Thyroid gland (tissue), 4 donors: ENCODE measurements at regions not wholly inside any gene's neighbourhood (a gene's known extent, or its start where the extent isn't known, plus 50 kb on each side); places are given as distances from the start of the nearest gene placed in this dataset.

Source experiments
- DNase-seq, 2 donors: peaks; one replicate each; pipeline ENCODE4 v3.0.0-alpha.2; 2019
- H3K27ac ChIP-seq, 3 donors: fragments of 200-600 bp; sonication (generic); 1 replicate in 2 of 3; 2 replicates in 1 of 3; pipeline ENCODE4 v1.5.1; 2016 to 2019; ENCODE audit warnings: mild to moderate bottlenecking in 1 of 3, moderate library complexity in 1 of 3
- H3K27me3 ChIP-seq: fragments of 200-600 bp; sonication (generic); one replicate; pipeline ENCODE4 v1.5.1; 2019
- H3K36me3 ChIP-seq, 2 donors: fragments of 200-600 bp; sonication (generic); one replicate each; pipeline ENCODE4 v1.5.1; 2016 to 2019
- H3K4me1 ChIP-seq, 2 donors: fragments of 200-600 bp; sonication (generic); one replicate each; pipeline ENCODE4 v1.5.1; 2017 to 2019
- H3K4me3 ChIP-seq, 3 donors: fragments of 200-600 bp; sonication (generic); replicated peaks in 1 of 3; 1 replicate in 2 of 3; 2 replicates in 1 of 3; pipeline ENCODE4 v1.5.1; 2016; ENCODE audit warnings: mild to moderate bottlenecking in 1 of 3
- H3K9me3 ChIP-seq: fragments of 200-600 bp; sonication (generic); one replicate; pipeline ENCODE4 v1.5.1; 2017
- CTCF ChIP-seq, 6 experiments: fragments of 200-600 bp in 3 of 6; fragments of 450-650 bp in 3 of 6; sonication (generic) in 3 of 6; IDR thresholded peaks; one replicate each; pipeline ENCODE4 v1.5.1; 2016 to 2019; ENCODE audit warnings: antibody characterized with exemption in 6 of 6, mild to moderate bottlenecking in 2 of 6, inconsistent platforms in 1 of 6, moderate library complexity in 1 of 6
- POLR2A ChIP-seq, 2 donors: fragments of 450-650 bp; IDR thresholded peaks; one replicate each; pipeline ENCODE4 v1.6.1; 2017; ENCODE audit warnings: antibody characterized with exemption in 2 of 2, mild to moderate bottlenecking in 2 of 2, moderate library complexity in 1 of 2
- WGBS, 2 donors: methylation state at CpG; one replicate each; pipeline ENCODE4 v1.1.5; 2017; 5-methylcytosine and 5-hydroxymethylcytosine counted together
- intact Hi-C: fragments of 100-400 bp; cut with DNase I; formaldehyde crosslinking; loops from one replicate; pipeline ENCODE4 v1.15.1; 2023

- no peak overlapping the region for H3K4me3 ChIP-seq
- no peaks in the 10 kb centered on the region for H3K27me3 ChIP-seq
- no peak for TF ChIP-seq CTCF (IDR thresholded peaks at IDR 0.05)
- TF ChIP-seq POLR2A (IDR thresholded peaks at IDR 0.05) = no peak
- H3K9me3 ChIP-seq = no peaks in the 10 kb centered on the region
- no peak overlapping the region for H3K27ac ChIP-seq
- 55 to 75% methylated on average over 4 of the region's 4 CpGs for WGBS, 2 donors
- DNase-seq = no peak
- H3K36me3 ChIP-seq = no peaks in the 10 kb centered on the region
- intact Hi-C loops = no loop called here
- H3K4me1 ChIP-seq = no peaks in the 10 kb centered on the region
Measured at GRCh38 chr15:26050984-26051383, 187.9 kb upstream of the ATP10A start.

GRCh38 chr15:26049900-26050657 lies 187.0 kb upstream of the ATP10A start:
- no peak overlapping the region for H3K4me3 ChIP-seq
- no peaks in the 10 kb centered on the region for H3K36me3 ChIP-seq
- no peaks in the 10 kb centered on the region for H3K27me3 ChIP-seq
- H3K4me1 ChIP-seq = no peaks in the 10 kb centered on the region
- DNase-seq = no peak
- intact Hi-C loops = no loop called here
- TF ChIP-seq POLR2A (IDR thresholded peaks at IDR 0.05) (no peak), CTCF (IDR thresholded peaks at IDR 0.05) (no peak)
- 71 to 78% methylated on average over 9 of the region's 9 CpGs for WGBS, 2 donors
- H3K27ac ChIP-seq = no peak overlapping the region
- H3K9me3 ChIP-seq = no peaks in the 10 kb centered on the region

GRCh38 chr15:26048669-26049068 lies 185.5 kb upstream of the ATP10A start:
- no peak overlapping the region for H3K4me3 ChIP-seq
- no peak for DNase-seq
- WGBS, 2 donors = 86% methylated on average over 7 of the region's 7 CpGs
- no peak overlapping the region for H3K27ac ChIP-seq
- H3K36me3 ChIP-seq = no peaks in the 10 kb centered on the region
- no peak for TF ChIP-seq CTCF (IDR thresholded peaks at IDR 0.05)
- TF ChIP-seq POLR2A (IDR thresholded peaks at IDR 0.05) = no peak
- H3K27me3 ChIP-seq = no peaks in the 10 kb centered on the region
- H3K9me3 ChIP-seq = no peaks in the 10 kb centered on the region
- intact Hi-C loops = no loop called here
- H3K4me1 ChIP-seq = no peaks in the 10 kb centered on the region

GRCh38 chr15:26045516-26045915 lies 182.4 kb upstream of the ATP10A start:
- Histone ChIP-seq H3K36me3 (no peaks in the 10 kb centered on the region), H3K9me3 (no peaks in the 10 kb centered on the region), H3K27ac (no peak overlapping the region), H3K27me3 (no peaks in the 10 kb centered on the region), H3K4me1 (no peaks in the 10 kb centered on the region), H3K4me3 (no peak overlapping the region)
- intact Hi-C loops = no loop called here
- no peak for TF ChIP-seq POLR2A (IDR thresholded peaks at IDR 0.05)
- no peak for TF ChIP-seq CTCF (IDR thresholded peaks at IDR 0.05)
- no peak for DNase-seq
- 90 to 94% methylated on average over 2 of the region's 2 CpGs for WGBS, 2 donors

- no peaks in the 10 kb centered on the region for H3K36me3 ChIP-seq
- no peak for DNase-seq
- H3K4me1 ChIP-seq = no peaks in the 10 kb centered on the region
- no peaks in the 10 kb centered on the region for H3K9me3 ChIP-seq
- H3K27ac ChIP-seq = no peak overlapping the region
- TF ChIP-seq POLR2A (IDR thresholded peaks at IDR 0.05) = no peak
- no peak for TF ChIP-seq CTCF (IDR thresholded peaks at IDR 0.05)
- H3K4me3 ChIP-seq = no peak overlapping the region
- intact Hi-C loops = no loop called here
- 65 to 71% methylated on average over 2 of the region's 2 CpGs for WGBS, 2 donors
- no peaks in the 10 kb centered on the region for H3K27me3 ChIP-seq
Measured at GRCh38 chr15:26043018-26043417, 179.9 kb upstream of the ATP10A start.
